Caco-2 (cell line): ENCODE measurements at regions not wholly inside any gene's neighbourhood (a gene's known extent, or its start where the extent isn't known, plus 50 kb on each side); places are given as distances from the start of the nearest gene placed in this dataset.

Experiments
- BruUV-seq: library from RNA; stranded (reverse); fragments of 400-500 nt; replicated peaks from 2 replicates; lab custom pipeline; 2021; lab: Mats Ljungman, UMichigan
- CTCF ChIA-PET: fragments of 300-600 bp; sonication (Branson Sonifier 250); formaldehyde crosslinking; loops from one replicate; lab custom pipeline; 2022; ENCODE audit warnings: antibody characterized with exemption; lab: Charles Lee
- POLR2A ChIA-PET: fragments of 300-600 bp; sonication (Branson Sonifier 250); formaldehyde crosslinking; loops from one replicate; lab custom pipeline; 2022; ENCODE audit warnings: antibody characterized with exemption; lab: Charles Lee
- DNase-seq, 2 experiments: peaks; one replicate each; pipeline versions ENCODE4 v3.0.0 to v3.0.0-alpha.2; 2020 to 2022
- H3K27me3 ChIP-seq: replicated peaks from 2 replicates; pipeline ENCODE4 v1.6.0; 2011; ENCODE audit warnings: low read length; ENCODE audit not compliant: control insufficient read depth, insufficient read depth
- H3K36me3 ChIP-seq: 2 replicates; pipeline ENCODE4 v1.5.1; 2011; ENCODE audit warnings: low read length; ENCODE audit not compliant: control insufficient read depth, insufficient read depth
- H3K4me1 ChIP-seq: fragments of 250-450 bp; sonication (Bioruptor Pico); 2 replicates; pipeline ENCODE4 v1.5.1; 2020; ENCODE audit warnings: mild to moderate bottlenecking
- H3K4me3 ChIP-seq: 2 replicates; pipeline ENCODE4 v1.5.1; 2011; ENCODE audit warnings: low read depth, mild to moderate bottlenecking, control low read depth, low read length
- H3K9me3 ChIP-seq: fragments of 250-450 bp; sonication (Bioruptor Pico); 2 replicates; pipeline ENCODE4 v1.5.1; 2020; ENCODE audit warnings: mild to moderate bottlenecking, moderate library complexity
- H3K27ac Mint-ChIP-seq: one replicate; pipeline ENCODE4 v1.8.0; 2022; ENCODE audit warnings: mixed read lengths; ENCODE audit not compliant: unreplicated experiment
- H3K27me3 Mint-ChIP-seq: one replicate; pipeline ENCODE4 v1.8.0; 2022; ENCODE audit warnings: mixed read lengths; ENCODE audit not compliant: insufficient read depth, unreplicated experiment
- H3K36me3 Mint-ChIP-seq: one replicate; pipeline ENCODE4 v1.8.0; 2022; ENCODE audit warnings: mild to moderate bottlenecking, mixed read lengths; ENCODE audit not compliant: insufficient read depth, unreplicated experiment
- H3K4me1 Mint-ChIP-seq: one replicate; pipeline ENCODE4 v1.8.0; 2022; ENCODE audit warnings: low read depth, mixed read lengths; ENCODE audit not compliant: unreplicated experiment
- H3K4me3 Mint-ChIP-seq: one replicate; pipeline ENCODE4 v1.8.0; 2022; ENCODE audit warnings: mild to moderate bottlenecking, moderate library complexity, mixed read lengths; ENCODE audit not compliant: unreplicated experiment
- H3K9me3 Mint-ChIP-seq: one replicate; pipeline ENCODE4 v1.8.0; 2022; ENCODE audit warnings: mixed read lengths; ENCODE audit not compliant: unreplicated experiment
- CTCF ChIP-seq, 2 experiments: fragments of 200-600 bp in 1 of 2; IDR thresholded peaks; 1 replicate in 1 of 2; 2 replicates in 1 of 2; pipeline versions ENCODE4 v1.5.1 to v1.8.0; 2011 to 2022; ENCODE audit warnings: antibody characterized with exemption in 1 of 2, control low read depth in 1 of 2, inconsistent platforms in 1 of 2, low read depth in 1 of 2, low read length in 1 of 2, mild to moderate bottlenecking in 1 of 2, moderate library complexity in 1 of 2; ENCODE audit not compliant: insufficient read depth in 1 of 2, severe bottlenecking in 1 of 2, unreplicated experiment in 1 of 2
- intact Hi-C: fragments of 100-400 bp; cut with micrococcal nuclease; formaldehyde crosslinking; loops from one replicate; pipeline ENCODE4 v1.10.0; 2022; ENCODE audit not compliant: unreplicated experiment

GRCh38 chr4:165715989-165716388, 157.0 kb upstream of the TLL1 start:
- Mint-ChIP-seq H3K4me3 (no peak overlapping the region), H3K27me3 (no peaks in the 10 kb centered on the region)

GRCh38 chr4:165716472-165716871, 156.6 kb upstream of the TLL1 start:
- no peak overlapping the region for H3K4me3 Mint-ChIP-seq
- no peaks in the 10 kb centered on the region for H3K27me3 Mint-ChIP-seq
- H3K4me1 Mint-ChIP-seq = no peaks in the 10 kb centered on the region
- ChIA-PET CTCF (no interaction called here), POLR2A (no interaction called here)
- H3K9me3 ChIP-seq = no peaks in the 10 kb centered on the region
- intact Hi-C loops = loop anchor here (10.0 kb wide), 1 partner anchor 378 kb away; no protein-coding TSS in a partner anchor
- no TSS peak for BruUV-seq
- no peak for TF ChIP-seq CTCF (IDR thresholded peaks at IDR 0.05; ENCODE audit: insufficient read depth in 1 of 2, low read depth in 1 of 2, low read length in 1 of 2, severe bottlenecking in 1 of 2, unreplicated experiment in 1 of 2)
- no peaks in the 10 kb centered on the region for H3K36me3 ChIP-seq
- H3K36me3 Mint-ChIP-seq = no peaks in the 10 kb centered on the region
- no peak for DNase-seq
- no peaks in the 10 kb centered on the region for H3K9me3 Mint-ChIP-seq
- no peak overlapping the region for H3K27ac Mint-ChIP-seq
- H3K27me3 ChIP-seq = no peaks in the 10 kb centered on the region
- no peak overlapping the region for H3K4me3 ChIP-seq
- no peaks in the 10 kb centered on the region for H3K4me1 ChIP-seq

More at GRCh38 chr4:165715989-165716388, 157.0 kb upstream of the TLL1 start:
- H3K27ac Mint-ChIP-seq = no peak overlapping the region
- H3K4me1 Mint-ChIP-seq = no peaks in the 10 kb centered on the region
- Histone ChIP-seq H3K4me3 (no peak overlapping the region), H3K4me1 (no peaks in the 10 kb centered on the region), H3K9me3 (no peaks in the 10 kb centered on the region), H3K36me3 (no peaks in the 10 kb centered on the region), H3K27me3 (no peaks in the 10 kb centered on the region)
- no peak for DNase-seq
- TF ChIP-seq CTCF (IDR thresholded peaks at IDR 0.05; ENCODE audit: insufficient read depth in 1 of 2, low read depth in 1 of 2, low read length in 1 of 2, severe bottlenecking in 1 of 2, unreplicated experiment in 1 of 2) = no peak
- ChIA-PET POLR2A (no interaction called here), CTCF (no interaction called here)
- no TSS peak for BruUV-seq
- H3K9me3 Mint-ChIP-seq = no peaks in the 10 kb centered on the region
- intact Hi-C loops = loop anchor here (10.0 kb wide), 1 partner anchor 379 kb away; no protein-coding TSS in a partner anchor
- no peaks in the 10 kb centered on the region for H3K36me3 Mint-ChIP-seq

GRCh38 chr4:165718660-165719059, 154.4 kb upstream of the TLL1 start:
- no peaks in the 10 kb centered on the region for H3K27me3 Mint-ChIP-seq
- no peaks in the 10 kb centered on the region for H3K27me3 ChIP-seq
- no peaks in the 10 kb centered on the region for H3K9me3 Mint-ChIP-seq
- ChIA-PET CTCF (no interaction called here), POLR2A (no interaction called here)
- no peak overlapping the region for H3K4me3 Mint-ChIP-seq
- no peaks in the 10 kb centered on the region for H3K4me1 Mint-ChIP-seq
- no peak overlapping the region for H3K27ac Mint-ChIP-seq
- BruUV-seq = no TSS peak
- no peaks in the 10 kb centered on the region for H3K4me1 ChIP-seq
- no peak overlapping the region for H3K4me3 ChIP-seq
- no peaks in the 10 kb centered on the region for H3K9me3 ChIP-seq
- no peak for TF ChIP-seq CTCF (IDR thresholded peaks at IDR 0.05; ENCODE audit: insufficient read depth in 1 of 2, low read depth in 1 of 2, low read length in 1 of 2, severe bottlenecking in 1 of 2, unreplicated experiment in 1 of 2)
- no peaks in the 10 kb centered on the region for H3K36me3 ChIP-seq
- DNase-seq = no peak
- intact Hi-C loops = loop anchor here (10.0 kb wide), 1 partner anchor 376 kb away; no protein-coding TSS in a partner anchor
- no peaks in the 10 kb centered on the region for H3K36me3 Mint-ChIP-seq
